ENCODE measurements at regions not wholly inside any gene's neighbourhood (a gene's known extent, or its start where the extent isn't known, plus 50 kb on each side); places are given as distances from the start of the nearest gene placed in this dataset.

- WGBS, 2 donors (ENCODE audit: low coverage in 1 of 2) = 100% methylated on average over 1 of the region's 1 CpG; no CpG with 5 or more reads in 1 of the 2 donors
Observed at GRCh38 chr20:41746635-41747034, 128.5 kb upstream of the CHD6 start.

GRCh38 chr20:41738604-41739206, 120.5 kb upstream of the CHD6 start:
- DNase-seq = peak; percentile 35
- WGBS, 2 donors (ENCODE audit: low coverage in 1 of 2) = 23% methylated on average over 6 of the region's 6 CpGs; no CpG with 5 or more reads in 1 of the 2 donors
- intact Hi-C loops (cut with DNase I; ENCODE audit: low total_unique reads) (loop anchor here (2.0 kb wide), 1 partner anchor 1448 kb away; no protein-coding TSS in a partner anchor), in situ Hi-C loops (cut with MboI; ENCODE audit: low pct_ligation_motif_present in 1 of 4, low pct_unique_long_range_greater_than_20kb in 1 of 4, low sequenced_read_pairs in 3 of 4) (loop anchor here in 3 of 4 donors (25.0 kb wide), 2 partner anchors 1449 to 1674 kb away; partner anchors contain the start of gene PTPRT (in 3 of the 3))
- Histone ChIP-seq H3K4me3 (no peak overlapping the region), H3K36me3 (no peaks in the 10 kb centered on the region), H3K4me1 (no peaks in the 10 kb centered on the region), H3K27ac (no peak overlapping the region), H3K27me3 (no peaks in the 10 kb centered on the region), H3K9me3 (no peaks in the 10 kb centered on the region)
- TF ChIP-seq CTCF (IDR thresholded peaks at IDR 0.05) (peak; percentile 48 to 78 (median 73)), EP300 (IDR thresholded peaks at IDR 0.05; ENCODE audit: low read depth) (no peak)

More at GRCh38 chr20:41746635-41747034, 128.5 kb upstream of the CHD6 start:
- in situ Hi-C loops (cut with MboI; ENCODE audit: low pct_ligation_motif_present in 1 of 4, low pct_unique_long_range_greater_than_20kb in 1 of 4, low sequenced_read_pairs in 3 of 4) (loop anchor here (10.0 to 25.0 kb wide), 3 partner anchors 1438 to 1666 kb away; partner anchors contain the start of gene PTPRT (in 4 of the 4)), intact Hi-C loops (cut with DNase I; ENCODE audit: low total_unique reads) (no loop called here)
- Histone ChIP-seq H3K27me3 (no peaks in the 10 kb centered on the region), H3K4me3 (no peak overlapping the region), H3K27ac (no peak overlapping the region), H3K36me3 (no peaks in the 10 kb centered on the region), H3K9me3 (no peaks in the 10 kb centered on the region), H3K4me1 (no peaks in the 10 kb centered on the region)
- no peak for TF ChIP-seq CTCF (IDR thresholded peaks at IDR 0.05)
- no peak for TF ChIP-seq POLR2AphosphoS5 (IDR thresholded peaks at IDR 0.05)
- TF ChIP-seq EP300 (IDR thresholded peaks at IDR 0.05; ENCODE audit: low read depth) = no peak
- no peak for TF ChIP-seq POLR2A (IDR thresholded peaks at IDR 0.05)
- no peak for DNase-seq

- no peaks in the 10 kb centered on the region for H3K9me3 ChIP-seq
- H3K27me3 ChIP-seq = no peaks in the 10 kb centered on the region
- TF ChIP-seq POLR2A (IDR thresholded peaks at IDR 0.05) (no peak), CTCF (IDR thresholded peaks at IDR 0.05) (no peak), EP300 (IDR thresholded peaks at IDR 0.05; ENCODE audit: low read depth) (no peak), POLR2AphosphoS5 (IDR thresholded peaks at IDR 0.05) (no peak)
- no peaks in the 10 kb centered on the region for H3K36me3 ChIP-seq
- intact Hi-C loops (cut with DNase I; ENCODE audit: low total_unique reads) = no loop called here
- H3K27ac ChIP-seq = no peak overlapping the region
- no peaks in the 10 kb centered on the region for H3K4me1 ChIP-seq
- in situ Hi-C loops (cut with MboI; ENCODE audit: low pct_ligation_motif_present in 1 of 4, low pct_unique_long_range_greater_than_20kb in 1 of 4, low sequenced_read_pairs in 3 of 4) = loop anchor here in 3 of 4 donors (25.0 kb wide), 2 partner anchors 1451 to 1676 kb away; partner anchors contain the start of gene PTPRT (in 3 of the 3)
- no peak for DNase-seq
- WGBS, 2 donors (ENCODE audit: low coverage in 1 of 2) = 96 to 100% methylated on average over 1 to 3 of the region's 3 CpGs
- no peak overlapping the region for H3K4me3 ChIP-seq
Observed at GRCh38 chr20:41735949-41736348, 117.8 kb upstream of the CHD6 start.

GRCh38 chr20:41734506-41734945, 116.3 kb upstream of the CHD6 start:
- WGBS, 2 donors (ENCODE audit: low coverage in 1 of 2) = 26% methylated on average over 3 of the region's 5 CpGs; no CpG with 5 or more reads in 1 of the 2 donors
- peak; percentile 47 for DNase-seq
- Histone ChIP-seq H3K4me1 (no peaks in the 10 kb centered on the region), H3K27ac (no peak overlapping the region), H3K4me3 (no peak overlapping the region), H3K36me3 (no peaks in the 10 kb centered on the region), H3K27me3 (no peaks in the 10 kb centered on the region), H3K9me3 (no peaks in the 10 kb centered on the region)
- in situ Hi-C loops (cut with MboI; ENCODE audit: low pct_ligation_motif_present in 1 of 4, low pct_unique_long_range_greater_than_20kb in 1 of 4, low sequenced_read_pairs in 3 of 4) = loop anchor here in 3 of 4 donors (25.0 kb wide), 2 partner anchors 1453 to 1678 kb away; partner anchors contain the start of gene PTPRT (in 3 of the 3)
- TF ChIP-seq POLR2AphosphoS5 (IDR thresholded peaks at IDR 0.05) (no peak), CTCF (IDR thresholded peaks at IDR 0.05) (peak; percentile 70 to 91 (median 85)), POLR2A (IDR thresholded peaks at IDR 0.05) (no peak), EP300 (IDR thresholded peaks at IDR 0.05; ENCODE audit: low read depth) (no peak)
- intact Hi-C loops (cut with DNase I; ENCODE audit: low total_unique reads) = no loop called here
